ENCODE measurements at regions not wholly inside any gene's neighbourhood (a gene's known extent, or its start where the extent isn't known, plus 50 kb on each side); places are given as distances from the start of the nearest gene placed in this dataset.

GRCh38 chr16:9677301-9677653 lies 505.0 kb downstream of the GRIN2A start:
- DNase-seq, result no peak
- Histone ChIP-seq H3K27me3 (ENCODE audit: control insufficient read depth, insufficient read depth, low read length) (no peaks in the 10 kb centered on the region), H3K36me3 (replicated peaks; ENCODE audit: control insufficient read depth, insufficient read depth, low read length) (no peaks in the 10 kb centered on the region), H3K4me3 (ENCODE audit: insufficient read depth, low read depth, low read length) (no peak overlapping the region)

- no peak for DNase-seq
- Histone ChIP-seq H3K27me3 (ENCODE audit: control insufficient read depth, insufficient read depth, low read length) (no peaks in the 10 kb centered on the region), H3K4me3 (ENCODE audit: insufficient read depth, low read depth, low read length) (no peak overlapping the region), H3K36me3 (replicated peaks; ENCODE audit: control insufficient read depth, insufficient read depth, low read length) (no peaks in the 10 kb centered on the region)
These were observed 502.9 kb downstream of the GRIN2A start for GRCh38 chr16:9679213-9679767.

- no peaks in the 10 kb centered on the region for H3K27me3 ChIP-seq (ENCODE audit: control insufficient read depth, insufficient read depth, low read length)
- peak overlapping the region; percentile 40 for H3K4me3 ChIP-seq (ENCODE audit: insufficient read depth, low read depth, low read length)
- H3K36me3 ChIP-seq (replicated peaks; ENCODE audit: control insufficient read depth, insufficient read depth, low read length), result no peaks in the 10 kb centered on the region
- DNase-seq, result no peak
These were observed 502.1 kb downstream of the GRIN2A start for GRCh38 chr16:9680019-9680655.

- DNase-seq, result no peak
- peak overlapping the region; percentile 40 for H3K4me3 ChIP-seq (ENCODE audit: insufficient read depth, low read depth, low read length)
- no peaks in the 10 kb centered on the region for H3K27me3 ChIP-seq (ENCODE audit: control insufficient read depth, insufficient read depth, low read length)
- no peaks in the 10 kb centered on the region for H3K36me3 ChIP-seq (replicated peaks; ENCODE audit: control insufficient read depth, insufficient read depth, low read length)
These were observed 501.3 kb downstream of the GRIN2A start for GRCh38 chr16:9680968-9681367.

- Histone ChIP-seq H3K36me3 (replicated peaks; ENCODE audit: control insufficient read depth, insufficient read depth, low read length) (no peaks in the 10 kb centered on the region), H3K4me3 (ENCODE audit: insufficient read depth, low read depth, low read length) (peak overlapping the region; percentile 40), H3K27me3 (ENCODE audit: control insufficient read depth, insufficient read depth, low read length) (no peaks in the 10 kb centered on the region)
- no peak for DNase-seq
These were observed 500.7 kb downstream of the GRIN2A start for GRCh38 chr16:9681508-9681907.

- H3K36me3 ChIP-seq (replicated peaks; ENCODE audit: control insufficient read depth, insufficient read depth, low read length), result no peaks in the 10 kb centered on the region
- DNase-seq, result no peak
- H3K27me3 ChIP-seq (ENCODE audit: control insufficient read depth, insufficient read depth, low read length), result no peaks in the 10 kb centered on the region
- H3K4me3 ChIP-seq (ENCODE audit: insufficient read depth, low read depth, low read length), result no peak overlapping the region
These were observed 499.9 kb downstream of the GRIN2A start for GRCh38 chr16:9682320-9682719.

GRCh38 chr16:9683677-9684076 lies 498.6 kb downstream of the GRIN2A start:
- Histone ChIP-seq H3K36me3 (replicated peaks; ENCODE audit: control insufficient read depth, insufficient read depth, low read length) (no peaks in the 10 kb centered on the region), H3K27me3 (ENCODE audit: control insufficient read depth, insufficient read depth, low read length) (no peaks in the 10 kb centered on the region), H3K4me3 (ENCODE audit: insufficient read depth, low read depth, low read length) (no peak overlapping the region)
- DNase-seq, result no peak

GRCh38 chr16:9687737-9688319 lies 494.4 kb downstream of the GRIN2A start:
- Histone ChIP-seq H3K4me3 (ENCODE audit: insufficient read depth, low read depth, low read length) (no peak overlapping the region), H3K36me3 (replicated peaks; ENCODE audit: control insufficient read depth, insufficient read depth, low read length) (no peaks in the 10 kb centered on the region), H3K27me3 (ENCODE audit: control insufficient read depth, insufficient read depth, low read length) (no peaks in the 10 kb centered on the region)
- no peak for DNase-seq

GRCh38 chr16:9689597-9689996 lies 492.6 kb downstream of the GRIN2A start:
- Histone ChIP-seq H3K4me3 (ENCODE audit: insufficient read depth, low read depth, low read length) (no peak overlapping the region), H3K27me3 (ENCODE audit: control insufficient read depth, insufficient read depth, low read length) (no peaks in the 10 kb centered on the region), H3K36me3 (replicated peaks; ENCODE audit: control insufficient read depth, insufficient read depth, low read length) (no peaks in the 10 kb centered on the region)
- DNase-seq, result no peak

GRCh38 chr16:9695152-9695551 lies 487.1 kb downstream of the GRIN2A start:
- Histone ChIP-seq H3K27me3 (ENCODE audit: control insufficient read depth, insufficient read depth, low read length) (no peaks in the 10 kb centered on the region), H3K4me3 (ENCODE audit: insufficient read depth, low read depth, low read length) (no peak overlapping the region), H3K36me3 (replicated peaks; ENCODE audit: control insufficient read depth, insufficient read depth, low read length) (no peaks in the 10 kb centered on the region)
- peak; percentile 16 for DNase-seq
